HCT116 (cell line): ENCODE measurements at regions not wholly inside any gene's neighbourhood (a gene's known extent, or its start where the extent isn't known, plus 50 kb on each side); places are given as distances from the start of the nearest gene placed in this dataset.

Experiments
- ATAC-seq: fragments of 200-7000 bp; cut with Tn5 transposase; 2 replicates; pipeline ENCODE4 v1.9.1; 2020; ENCODE audit warnings: mild to moderate bottlenecking, moderate library complexity
- BruUV-seq: library from RNA; stranded (reverse); fragments of 400-500 nt; replicated peaks from 2 replicates; lab custom pipeline; 2021; lab: Mats Ljungman, UMichigan
- CTCF ChIA-PET: fragments of 300-600 bp; sonication (Branson Sonifier 250); formaldehyde crosslinking; loops from one replicate; lab custom pipeline; 2021; ENCODE audit warnings: antibody characterized with exemption; lab: Charles Lee
- POLR2A ChIA-PET: fragments of 300-600, 350-600 bp; sonication (Branson Sonifier 250); formaldehyde crosslinking; loops from one replicate; lab custom pipeline; 2021; ENCODE audit warnings: antibody characterized with exemption; lab: Charles Lee
- RAD21 ChIA-PET, 2 experiments: fragments of 300-600 bp; sonication (Branson Sonifier 250); formaldehyde crosslinking; loops; one replicate each; lab custom pipeline; 2023; ENCODE audit warnings: low total read pairs in 2 of 2; ENCODE audit not compliant: uncharacterized antibody in 2 of 2, unreplicated experiment in 2 of 2, low non-redundant PET in 1 of 2; lab: Charles Lee
- DNase-seq: peaks from one replicate; pipeline ENCODE4 v3.0.0-alpha.2; 2010; ENCODE audit warnings: low read depth, low spot score
- H2AFZ ChIP-seq: fragments of 200-600 bp; shearing (Covaris generic), sonication (generic); 2 replicates; pipeline ENCODE4 v1.6.1; 2017; ENCODE audit warnings: low read depth, mixed run types, mixed read lengths, antibody characterized with exemption, low read length; ENCODE audit not compliant: poor library complexity, severe bottlenecking
- H3K27ac ChIP-seq: 2 replicates; pipeline ENCODE4 v1.5.1; 2012; ENCODE audit warnings: low read depth, low read length
- H3K27me3 ChIP-seq: fragments of 200-600 bp; sonication (generic); 2 replicates; pipeline ENCODE4 v1.6.1; 2016; ENCODE audit warnings: mixed run types, low read length, mixed read lengths; ENCODE audit not compliant: insufficient read depth
- H3K36me3 ChIP-seq, 2 experiments: fragments of 200-500 bp in 1 of 2; fragments of 200-600 bp in 1 of 2; sonication (Bioruptor generic) in 1 of 2; sonication (generic) in 1 of 2; 2 replicates each; pipeline versions ENCODE4 v1.5.1 to v1.6.1; 2014 to 2016; ENCODE audit warnings: low read length in 2 of 2, inconsistent platforms in 1 of 2, mixed read lengths in 1 of 2, mixed run types in 1 of 2; ENCODE audit not compliant: insufficient read depth in 2 of 2, control insufficient read depth in 1 of 2
- H3K4me1 ChIP-seq, 2 experiments: fragments of 200-600 bp in 1 of 2; sonication (generic) in 1 of 2; 2 replicates each; pipeline versions ENCODE4 v1.5.1 to v1.6.1; 2012 to 2017; ENCODE audit warnings: low read length in 2 of 2, inconsistent platforms in 1 of 2, mild to moderate bottlenecking in 1 of 2, mixed read lengths in 1 of 2, mixed run types in 1 of 2, moderate library complexity in 1 of 2; ENCODE audit not compliant: insufficient read depth in 2 of 2, control insufficient read depth in 1 of 2
- H3K4me2 ChIP-seq: fragments of 200-600 bp; sonication (generic); 2 replicates; pipeline ENCODE4 v1.6.1; 2017; ENCODE audit warnings: mixed run types, low read length, mixed read lengths
- H3K4me3 ChIP-seq, 2 experiments: fragments of 200-600 bp in 1 of 2; sonication (generic) in 1 of 2; replicated peaks in 1 of 2; 2 replicates each; pipeline ENCODE4 v1.5.1; 2011 to 2016; ENCODE audit warnings: low read length in 2 of 2, control low read depth in 1 of 2, low read depth in 1 of 2, mild to moderate bottlenecking in 1 of 2, mixed read lengths in 1 of 2, mixed run types in 1 of 2
- H3K79me2 ChIP-seq: fragments of 200-600 bp; sonication (generic); 2 replicates; pipeline ENCODE4 v1.6.1; 2017; ENCODE audit warnings: mild to moderate bottlenecking, mixed run types, low read length, moderate library complexity, mixed read lengths; ENCODE audit not compliant: insufficient read depth
- H3K9ac ChIP-seq: fragments of 200-600 bp; sonication (generic); 2 replicates; pipeline ENCODE4 v1.6.1; 2016; ENCODE audit warnings: low read length, mixed read lengths
- H3K9me2 ChIP-seq: fragments of 200-600 bp; sonication (generic), shearing (Covaris generic); 2 replicates; pipeline ENCODE4 v1.6.1; 2017; ENCODE audit warnings: mixed run types, mild to moderate bottlenecking, moderate library complexity; ENCODE audit not compliant: insufficient read depth
- H3K9me3 ChIP-seq, 2 experiments: fragments of 200-500 bp in 1 of 2; fragments of 200-600 bp in 1 of 2; sonication (Bioruptor generic) in 1 of 2; sonication (generic) in 1 of 2; 2 replicates each; pipeline ENCODE4 v1.6.1; 2014 to 2017; ENCODE audit warnings: low read length in 2 of 2, mixed read lengths in 2 of 2, inconsistent platforms in 1 of 2, low read depth in 1 of 2, mild to moderate bottlenecking in 1 of 2, mixed run types in 1 of 2, moderate library complexity in 1 of 2; ENCODE audit not compliant: control insufficient read depth in 1 of 2, insufficient read depth in 1 of 2
- H4K20me1 ChIP-seq: fragments of 200-600 bp; sonication (generic), shearing (Covaris generic); 2 replicates; pipeline ENCODE4 v1.6.1; 2017; ENCODE audit warnings: mixed run types, mild to moderate bottlenecking, moderate library complexity; ENCODE audit not compliant: insufficient read depth
- CBX3 ChIP-seq: IDR thresholded peaks from 2 replicates; pipeline ENCODE4 v1.6.1; 2012; ENCODE audit warnings: low read depth
- CEBPB ChIP-seq: IDR thresholded peaks from 2 replicates; pipeline ENCODE4 v1.6.1; 2012; ENCODE audit warnings: low read depth
- EGR1 ChIP-seq: IDR thresholded peaks from 2 replicates; pipeline ENCODE4 v1.6.1; 2012; ENCODE audit warnings: low read depth
- ELF1 ChIP-seq: IDR thresholded peaks from 2 replicates; pipeline ENCODE4 v1.6.1; 2012; ENCODE audit warnings: low read depth, borderline replicate concordance
- EZH2 ChIP-seq: fragments of 200-600 bp; sonication (generic); IDR thresholded peaks from 2 replicates; pipeline ENCODE4 v1.6.1; 2017; ENCODE audit warnings: antibody characterized with exemption, mixed run types
- EZH2phosphoT487 ChIP-seq: fragments of 200-600 bp; IDR thresholded peaks from 2 replicates; pipeline ENCODE4 v1.6.1; 2018; ENCODE audit warnings: antibody characterized with exemption, borderline replicate concordance
- FOSL1 ChIP-seq: IDR thresholded peaks from 2 replicates; pipeline ENCODE4 v1.6.1; 2012; ENCODE audit warnings: low read depth
- POLR2A ChIP-seq: IDR thresholded peaks from 2 replicates; pipeline ENCODE4 v1.7.0; 2011; ENCODE audit warnings: borderline replicate concordance; ENCODE audit not compliant: insufficient read depth, insufficient read length; ENCODE audit errors: extremely low read depth
- POLR2AphosphoS5 ChIP-seq: IDR thresholded peaks from 2 replicates; pipeline ENCODE4 v1.6.1; 2011; ENCODE audit warnings: mild to moderate bottlenecking, low read depth, low read length, moderate library complexity
- RAD21 ChIP-seq: IDR thresholded peaks from 2 replicates; pipeline ENCODE4 v1.6.1; 2012; ENCODE audit warnings: low read depth, mild to moderate bottlenecking
- SIN3A ChIP-seq: IDR thresholded peaks from 2 replicates; pipeline ENCODE4 v1.6.1; 2012; ENCODE audit warnings: low read depth
- SP1 ChIP-seq: IDR thresholded peaks from 2 replicates; pipeline ENCODE4 v1.6.1; 2012; ENCODE audit warnings: low read depth
- SRF ChIP-seq: IDR thresholded peaks from 2 replicates; pipeline ENCODE4 v1.6.1; 2012; ENCODE audit warnings: low read depth
- YY1 ChIP-seq: IDR thresholded peaks from 2 replicates; pipeline ENCODE4 v1.6.1; 2011; ENCODE audit warnings: low read length, low read depth, moderate library complexity, mild to moderate bottlenecking; ENCODE audit not compliant: insufficient replicate concordance; ENCODE audit errors: extremely low read depth
- ZFX ChIP-seq: fragments of 450-650 bp; IDR thresholded peaks from 2 replicates; pipeline ENCODE4 v1.6.1; 2017
- ZNF274 ChIP-seq: fragments of 200-500 bp; sonication (Bioruptor generic); IDR thresholded peaks from 2 replicates; pipeline ENCODE4 v1.6.1; 2014; ENCODE audit warnings: mild to moderate bottlenecking, low read depth, low read length, inconsistent platforms
- intact Hi-C: fragments of 100-400 bp; cut with micrococcal nuclease; formaldehyde crosslinking; loops from 2 replicates; pipeline ENCODE4 v1.10.0; 2022
- TF ChIP-seq, protein P1 (sequence below), 3 experiments: fragments of 200-600 bp in 1 of 3; sonication (generic) in 1 of 3; IDR thresholded peaks in 2 of 3; conservative IDR thresholded peaks in 1 of 3; 2 replicates each; pipeline ENCODE4 v1.5.1; 2012 to 2017; ENCODE audit warnings: low read depth in 2 of 3, low read length in 2 of 3, antibody characterized with exemption in 1 of 3, borderline replicate concordance in 1 of 3, control low read depth in 1 of 3, mild to moderate bottlenecking in 1 of 3, mixed read lengths in 1 of 3, mixed run types in 1 of 3, moderate library complexity in 1 of 3; ENCODE audit not compliant: insufficient read depth in 1 of 3
- TF ChIP-seq, protein P2 (sequence below): IDR thresholded peaks from 2 replicates; pipeline ENCODE4 v1.6.1; 2012
- TF ChIP-seq, protein P3 (sequence below): IDR thresholded peaks from 2 replicates; pipeline ENCODE4 v1.6.1; 2012; ENCODE audit warnings: low read depth
- TF ChIP-seq, protein P4 (sequence below): IDR thresholded peaks from 2 replicates; pipeline ENCODE4 v1.6.1; 2011; ENCODE audit warnings: mild to moderate bottlenecking, low read length, moderate library complexity; ENCODE audit not compliant: insufficient replicate concordance; ENCODE audit errors: extremely low read depth

DNA sequence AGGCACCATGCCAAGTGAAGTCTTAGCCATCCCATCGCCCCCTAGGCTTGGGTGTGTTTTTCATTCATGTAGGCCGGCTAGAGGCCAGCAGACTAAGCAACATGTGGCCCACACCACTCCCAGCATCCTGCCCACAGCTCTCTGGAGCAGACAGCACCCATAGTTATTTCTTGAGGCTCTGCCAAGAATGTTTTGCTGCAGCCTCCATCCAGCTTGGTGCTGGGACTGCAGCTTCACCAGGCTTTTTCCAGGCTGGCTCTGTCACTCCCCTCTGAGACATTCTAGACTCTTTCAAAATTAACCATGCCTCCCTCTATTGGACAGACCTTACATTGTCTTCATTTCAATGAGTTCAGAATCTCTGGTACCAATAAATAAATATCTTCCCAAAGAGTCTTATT is 104.2 kb downstream of the DUSP10 start:
- H2AFZ ChIP-seq, result no peak overlapping the region
- no peaks in the 10 kb centered on the region for H3K9me2 ChIP-seq
- no peaks in the 10 kb centered on the region for H3K36me3 ChIP-seq
- BruUV-seq, result no TSS peak
- ATAC-seq (no peak; the same call in 1 of the 2 replicates), DNase-seq (no peak)
- H4K20me1 ChIP-seq, result no peaks in the 10 kb centered on the region
- no peaks in the 10 kb centered on the region for H3K79me2 ChIP-seq
- intact Hi-C loops, result no loop called here
- H3K9ac ChIP-seq, result no peak overlapping the region
- no peak overlapping the region for H3K4me3 ChIP-seq
- no peaks in the 10 kb centered on the region for H3K27me3 ChIP-seq
- H3K9me3 ChIP-seq, result no peaks in the 10 kb centered on the region
- no peak overlapping the region for H3K4me2 ChIP-seq
- ChIA-PET RAD21 (no interaction called here), POLR2A (no interaction called here), CTCF (no interaction called here)
- no peak overlapping the region for H3K27ac ChIP-seq
- no peaks in the 10 kb centered on the region for H3K4me1 ChIP-seq
- no peak for TF ChIP-seq ZNF274
- no peak for TF ChIP-seq RAD21
- TF ChIP-seq FOSL1, result no peak
- no peak for TF ChIP-seq POLR2AphosphoS5
- no peak for TF ChIP-seq SP1
- TF ChIP-seq EGR1, result no peak
- no peak for TF ChIP-seq SRF
- TF ChIP-seq ELF1, result no peak
- no peak for TF ChIP-seq EZH2
- no peak for TF ChIP-seq CEBPB
- TF ChIP-seq, protein P1, sequence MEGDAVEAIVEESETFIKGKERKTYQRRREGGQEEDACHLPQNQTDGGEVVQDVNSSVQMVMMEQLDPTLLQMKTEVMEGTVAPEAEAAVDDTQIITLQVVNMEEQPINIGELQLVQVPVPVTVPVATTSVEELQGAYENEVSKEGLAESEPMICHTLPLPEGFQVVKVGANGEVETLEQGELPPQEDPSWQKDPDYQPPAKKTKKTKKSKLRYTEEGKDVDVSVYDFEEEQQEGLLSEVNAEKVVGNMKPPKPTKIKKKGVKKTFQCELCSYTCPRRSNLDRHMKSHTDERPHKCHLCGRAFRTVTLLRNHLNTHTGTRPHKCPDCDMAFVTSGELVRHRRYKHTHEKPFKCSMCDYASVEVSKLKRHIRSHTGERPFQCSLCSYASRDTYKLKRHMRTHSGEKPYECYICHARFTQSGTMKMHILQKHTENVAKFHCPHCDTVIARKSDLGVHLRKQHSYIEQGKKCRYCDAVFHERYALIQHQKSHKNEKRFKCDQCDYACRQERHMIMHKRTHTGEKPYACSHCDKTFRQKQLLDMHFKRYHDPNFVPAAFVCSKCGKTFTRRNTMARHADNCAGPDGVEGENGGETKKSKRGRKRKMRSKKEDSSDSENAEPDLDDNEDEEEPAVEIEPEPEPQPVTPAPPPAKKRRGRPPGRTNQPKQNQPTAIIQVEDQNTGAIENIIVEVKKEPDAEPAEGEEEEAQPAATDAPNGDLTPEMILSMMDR (IDR thresholded peaks at IDR 0.05 in 2 of 3, conservative IDR thresholded peaks at IDR 0.05 in 1 of 3; ENCODE audit: borderline replicate concordance in 1 of 3, insufficient read depth in 1 of 3, low read depth in 2 of 3, low read length in 2 of 3), result no peak
- TF ChIP-seq, protein P2, sequence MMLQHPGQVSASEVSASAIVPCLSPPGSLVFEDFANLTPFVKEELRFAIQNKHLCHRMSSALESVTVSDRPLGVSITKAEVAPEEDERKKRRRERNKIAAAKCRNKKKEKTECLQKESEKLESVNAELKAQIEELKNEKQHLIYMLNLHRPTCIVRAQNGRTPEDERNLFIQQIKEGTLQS, result no peak
- TF ChIP-seq POLR2A, result no peak
- no peak for TF ChIP-seq YY1
- TF ChIP-seq EZH2phosphoT487, result no peak
- TF ChIP-seq, protein P3, sequence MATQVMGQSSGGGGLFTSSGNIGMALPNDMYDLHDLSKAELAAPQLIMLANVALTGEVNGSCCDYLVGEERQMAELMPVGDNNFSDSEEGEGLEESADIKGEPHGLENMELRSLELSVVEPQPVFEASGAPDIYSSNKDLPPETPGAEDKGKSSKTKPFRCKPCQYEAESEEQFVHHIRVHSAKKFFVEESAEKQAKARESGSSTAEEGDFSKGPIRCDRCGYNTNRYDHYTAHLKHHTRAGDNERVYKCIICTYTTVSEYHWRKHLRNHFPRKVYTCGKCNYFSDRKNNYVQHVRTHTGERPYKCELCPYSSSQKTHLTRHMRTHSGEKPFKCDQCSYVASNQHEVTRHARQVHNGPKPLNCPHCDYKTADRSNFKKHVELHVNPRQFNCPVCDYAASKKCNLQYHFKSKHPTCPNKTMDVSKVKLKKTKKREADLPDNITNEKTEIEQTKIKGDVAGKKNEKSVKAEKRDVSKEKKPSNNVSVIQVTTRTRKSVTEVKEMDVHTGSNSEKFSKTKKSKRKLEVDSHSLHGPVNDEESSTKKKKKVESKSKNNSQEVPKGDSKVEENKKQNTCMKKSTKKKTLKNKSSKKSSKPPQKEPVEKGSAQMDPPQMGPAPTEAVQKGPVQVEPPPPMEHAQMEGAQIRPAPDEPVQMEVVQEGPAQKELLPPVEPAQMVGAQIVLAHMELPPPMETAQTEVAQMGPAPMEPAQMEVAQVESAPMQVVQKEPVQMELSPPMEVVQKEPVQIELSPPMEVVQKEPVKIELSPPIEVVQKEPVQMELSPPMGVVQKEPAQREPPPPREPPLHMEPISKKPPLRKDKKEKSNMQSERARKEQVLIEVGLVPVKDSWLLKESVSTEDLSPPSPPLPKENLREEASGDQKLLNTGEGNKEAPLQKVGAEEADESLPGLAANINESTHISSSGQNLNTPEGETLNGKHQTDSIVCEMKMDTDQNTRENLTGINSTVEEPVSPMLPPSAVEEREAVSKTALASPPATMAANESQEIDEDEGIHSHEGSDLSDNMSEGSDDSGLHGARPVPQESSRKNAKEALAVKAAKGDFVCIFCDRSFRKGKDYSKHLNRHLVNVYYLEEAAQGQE, result no peak
- TF ChIP-seq CBX3, result no peak
- TF ChIP-seq, protein P4, sequence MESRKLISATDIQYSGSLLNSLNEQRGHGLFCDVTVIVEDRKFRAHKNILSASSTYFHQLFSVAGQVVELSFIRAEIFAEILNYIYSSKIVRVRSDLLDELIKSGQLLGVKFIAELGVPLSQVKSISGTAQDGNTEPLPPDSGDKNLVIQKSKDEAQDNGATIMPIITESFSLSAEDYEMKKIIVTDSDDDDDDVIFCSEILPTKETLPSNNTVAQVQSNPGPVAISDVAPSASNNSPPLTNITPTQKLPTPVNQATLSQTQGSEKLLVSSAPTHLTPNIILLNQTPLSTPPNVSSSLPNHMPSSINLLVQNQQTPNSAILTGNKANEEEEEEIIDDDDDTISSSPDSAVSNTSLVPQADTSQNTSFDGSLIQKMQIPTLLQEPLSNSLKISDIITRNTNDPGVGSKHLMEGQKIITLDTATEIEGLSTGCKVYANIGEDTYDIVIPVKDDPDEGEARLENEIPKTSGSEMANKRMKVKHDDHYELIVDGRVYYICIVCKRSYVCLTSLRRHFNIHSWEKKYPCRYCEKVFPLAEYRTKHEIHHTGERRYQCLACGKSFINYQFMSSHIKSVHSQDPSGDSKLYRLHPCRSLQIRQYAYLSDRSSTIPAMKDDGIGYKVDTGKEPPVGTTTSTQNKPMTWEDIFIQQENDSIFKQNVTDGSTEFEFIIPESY, result no peak
- no peak for TF ChIP-seq SIN3A
- TF ChIP-seq ZFX, result no peak
